ENCODE measurements at regions not wholly inside any gene's neighbourhood (a gene's known extent, or its start where the extent isn't known, plus 50 kb on each side); places are given as distances from the start of the nearest gene placed in this dataset.

DNA sequence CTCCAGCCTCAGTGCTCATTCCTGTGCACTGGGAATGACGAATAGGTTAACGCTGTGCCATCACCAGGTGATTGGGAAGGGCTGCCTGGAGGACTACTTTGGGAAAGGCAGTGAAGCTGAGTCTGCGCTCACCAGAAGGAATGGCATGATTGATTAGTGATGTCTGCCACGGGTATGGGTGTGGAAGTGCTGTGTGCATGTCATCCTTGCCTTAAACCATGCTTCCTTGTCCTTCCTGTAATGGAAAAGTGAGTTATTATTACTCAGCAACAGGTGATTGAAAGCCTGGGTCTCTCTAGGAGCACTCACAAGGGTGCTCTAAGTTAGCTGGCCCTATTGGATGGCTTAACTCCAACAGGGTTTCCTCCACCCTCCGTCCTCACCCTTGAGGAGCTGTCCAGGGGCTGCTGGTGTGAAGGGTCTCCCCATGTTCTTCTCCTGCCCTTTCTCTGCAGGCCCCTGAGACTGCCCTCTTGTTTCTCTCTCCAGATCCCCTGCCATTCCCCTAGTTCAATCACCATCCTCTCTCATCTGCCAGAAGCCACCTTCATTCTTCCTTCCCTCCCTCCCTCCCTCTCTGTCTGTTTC lies 121.9 kb upstream of the NECTIN1 start:
- no peak for DNase-seq

DNA sequence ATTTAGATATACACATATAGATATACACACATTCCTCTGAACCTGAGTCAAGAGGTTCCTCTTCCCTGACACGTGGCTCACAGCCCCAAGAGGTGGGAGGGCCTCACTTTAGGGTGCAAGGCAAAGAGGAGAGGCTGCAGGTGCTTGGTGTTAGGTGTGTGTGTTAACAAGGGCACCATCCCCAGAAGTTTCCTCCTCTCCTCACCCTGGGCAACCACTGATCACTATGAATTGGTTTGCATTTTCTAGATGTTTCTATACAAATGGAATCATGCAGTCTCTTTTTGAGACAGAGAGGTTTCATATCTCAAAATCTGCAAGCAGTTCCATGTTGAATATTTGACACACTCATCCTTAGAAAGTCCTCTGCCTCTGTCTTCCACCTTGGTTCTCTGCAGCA lies 120.9 kb upstream of the NECTIN1 start:
- DNase-seq, result no peak

DNA sequence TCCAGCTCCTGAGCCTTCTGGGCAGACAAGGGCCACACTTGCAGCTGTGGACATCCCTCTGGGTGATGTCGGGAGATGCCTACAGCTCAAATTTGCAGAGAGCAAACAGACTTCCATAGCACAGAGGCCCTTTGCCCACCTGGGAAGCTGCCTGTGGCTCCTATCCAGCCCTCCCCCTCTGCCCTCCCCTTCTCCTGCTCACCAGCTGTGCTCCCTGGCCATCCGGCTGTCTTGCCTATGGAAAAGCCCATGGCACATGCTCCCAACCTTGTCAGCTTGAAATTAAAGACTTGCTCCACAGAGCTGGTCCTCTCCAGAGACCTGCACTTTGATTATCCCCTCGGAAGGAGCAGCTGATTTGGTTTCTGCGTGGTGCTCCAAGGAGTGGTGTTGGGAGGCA lies 118.9 kb upstream of the NECTIN1 start:
- no peak for DNase-seq

- no peak for DNase-seq
Observed at GRCh38 chr11:119846374-119846773, 117.4 kb upstream of the NECTIN1 start.

DNA sequence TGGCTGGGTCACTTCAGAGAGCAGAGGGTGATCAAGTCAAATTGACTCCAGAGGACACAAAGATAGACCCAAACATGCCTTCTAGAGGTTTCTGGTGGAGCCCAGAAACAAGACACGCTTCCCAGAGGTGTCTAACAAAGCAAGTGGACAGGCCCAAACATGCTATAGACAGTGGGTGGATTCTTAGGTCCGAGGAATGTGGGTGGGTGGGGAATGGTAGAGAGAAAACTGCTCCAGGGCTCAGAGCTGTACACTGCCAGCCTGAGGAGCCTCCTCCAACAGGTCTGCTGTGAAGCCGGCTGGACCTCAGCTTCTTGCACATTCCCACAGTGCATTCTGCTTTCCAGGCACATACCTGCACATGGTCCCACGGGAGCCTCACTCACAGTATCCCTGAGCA lies 116.8 kb upstream of the NECTIN1 start:
- peak in 1 of 2 experiments; percentile 77 for DNase-seq

DNA sequence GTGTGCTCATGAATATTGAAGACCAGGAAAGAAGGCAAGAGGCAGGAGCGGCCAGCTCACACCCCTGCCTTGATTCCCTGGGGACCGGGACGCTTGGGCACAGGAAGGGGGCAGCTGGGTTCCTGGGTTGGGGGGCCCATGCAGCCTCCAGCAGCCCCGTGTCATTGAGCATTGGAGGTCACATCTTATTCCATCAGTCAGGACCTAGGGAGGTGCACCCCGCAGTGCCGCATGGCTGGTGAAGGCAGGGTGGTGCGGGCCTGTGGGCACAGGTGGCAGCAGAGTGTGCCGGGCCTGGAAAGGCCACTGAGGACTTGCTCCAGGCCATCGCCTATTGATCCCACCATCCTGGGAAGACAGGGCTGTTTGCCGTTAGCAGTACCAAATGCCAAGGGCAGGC lies 116.3 kb upstream of the NECTIN1 start:
- DNase-seq, result peak in 1 of 2 experiments; percentile 44

GRCh38 chr11:119844808-119845207 lies 115.8 kb upstream of the NECTIN1 start:
- DNase-seq, result peak in 1 of 2 experiments; percentile 44

DNA sequence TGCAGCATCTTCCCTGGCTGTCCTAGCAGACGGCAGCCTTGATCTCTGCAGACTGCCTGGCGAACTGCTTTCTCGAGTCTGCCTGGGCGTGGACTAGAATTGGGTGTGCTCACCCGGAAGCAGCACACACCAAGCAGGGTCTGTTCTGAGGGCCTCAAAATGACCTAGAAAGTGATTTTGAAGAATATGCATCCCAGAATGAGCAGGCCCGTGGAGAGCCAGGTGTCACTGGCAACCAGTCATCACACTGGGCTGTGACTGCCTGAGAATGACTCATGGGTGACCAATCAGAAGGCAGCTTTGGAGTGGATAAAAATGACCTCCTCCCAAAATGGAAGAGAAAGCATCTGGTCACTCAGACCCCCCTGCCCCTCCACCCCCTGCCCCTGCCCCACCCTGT lies 114.9 kb upstream of the NECTIN1 start:
- DNase-seq, result no peak

- DNase-seq, result no peak
Observed at GRCh38 chr11:119842731-119843130, 113.7 kb upstream of the NECTIN1 start.

- peak in 1 of 2 experiments; percentile 39 for DNase-seq
Observed at GRCh38 chr11:119839476-119840133, 110.6 kb upstream of the NECTIN1 start.

GRCh38 chr11:119835753-119836152 lies 106.8 kb upstream of the NECTIN1 start:
- DNase-seq, result no peak

GRCh38 chr11:119832202-119832935 lies 103.4 kb upstream of the NECTIN1 start:
- DNase-seq, result peak; percentile 58 to 86

DNA sequence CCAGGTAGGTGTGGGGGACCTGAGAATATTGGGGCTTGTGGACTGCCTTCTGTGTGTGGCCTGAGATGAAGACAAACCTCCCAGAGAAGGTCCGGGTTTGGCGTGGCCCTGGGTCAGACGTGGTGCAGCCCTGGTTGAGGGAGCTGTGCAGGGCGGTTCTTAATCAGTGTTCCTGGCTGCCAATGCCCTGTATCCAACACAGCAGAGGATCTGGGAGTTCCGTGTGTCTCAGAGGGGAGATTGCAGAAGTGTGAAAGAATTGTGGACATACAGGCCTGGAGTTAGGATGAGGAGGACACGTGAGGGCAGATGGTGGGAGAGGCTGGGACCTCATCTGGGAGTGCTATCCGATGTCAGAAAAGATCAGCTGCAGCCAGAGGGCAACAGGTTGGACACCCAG lies 102.0 kb upstream of the NECTIN1 start:
- DNase-seq, result no peak

GRCh38 chr11:119830400-119830799 lies 101.4 kb upstream of the NECTIN1 start:
- no peak for DNase-seq

GRCh38 chr11:119829402-119829801 lies 100.4 kb upstream of the NECTIN1 start:
- DNase-seq, result no peak

DNA sequence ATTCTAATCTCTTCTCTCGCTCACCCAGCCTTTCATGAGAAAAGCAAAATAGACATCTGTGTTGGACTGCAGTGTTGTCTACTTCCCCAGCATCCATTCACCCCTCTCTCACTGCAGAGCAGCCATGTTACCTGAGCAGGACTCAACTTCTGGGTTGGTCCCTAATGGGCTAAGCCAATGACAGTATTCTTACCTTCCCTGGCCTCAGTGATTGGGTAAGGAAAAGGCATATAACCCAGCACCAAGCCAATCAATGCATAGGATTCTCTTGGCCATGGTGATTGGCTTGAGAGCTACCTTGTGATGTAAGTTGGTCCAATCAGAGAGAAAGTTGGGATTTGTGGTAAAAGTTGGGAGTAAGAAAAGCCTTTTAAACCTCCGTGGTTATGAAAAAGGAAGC lies 99.8 kb upstream of the NECTIN1 start:
- no peak for DNase-seq

DNA sequence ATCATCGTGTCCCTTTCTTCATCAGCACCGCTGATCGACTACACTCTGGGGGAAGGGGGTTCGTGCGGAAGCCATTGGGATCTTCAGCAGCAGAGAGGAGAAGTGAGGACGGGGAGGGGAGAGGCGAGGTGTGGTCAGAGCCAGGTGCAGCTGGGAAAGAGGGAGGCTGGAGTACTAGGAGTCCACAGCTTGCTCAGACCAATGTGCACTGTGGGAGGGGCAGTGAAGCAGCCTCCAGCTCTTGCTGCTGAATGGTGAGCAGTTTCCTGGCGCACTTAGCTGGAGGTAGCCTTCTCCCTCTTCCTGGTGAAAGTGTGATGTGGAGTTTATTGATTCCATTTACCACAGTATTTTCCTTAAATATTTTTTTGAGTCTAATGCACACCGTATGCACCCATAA lies 99.0 kb upstream of the NECTIN1 start:
- no peak for DNase-seq

DNA sequence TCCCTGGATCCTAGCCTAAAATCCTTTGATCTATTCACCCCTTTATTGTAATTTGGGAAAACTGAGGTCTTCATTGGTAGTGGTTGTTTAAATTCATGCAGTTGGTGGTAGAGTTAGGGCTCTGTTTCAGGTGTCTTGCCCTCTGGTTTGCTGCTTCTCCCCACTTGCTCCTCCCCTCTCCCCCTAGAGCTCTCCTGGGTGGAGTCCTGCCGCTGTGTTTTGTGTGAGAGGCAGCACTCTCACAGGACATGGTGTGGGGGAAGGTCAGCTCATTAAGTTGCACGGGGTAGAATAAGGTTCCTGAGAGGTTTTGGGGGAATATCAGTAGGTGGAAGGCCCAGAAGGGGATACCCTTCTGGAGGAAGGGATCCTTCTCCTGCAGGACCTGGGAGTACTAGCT lies 98.1 kb upstream of the NECTIN1 start:
- no peak for DNase-seq

DNA sequence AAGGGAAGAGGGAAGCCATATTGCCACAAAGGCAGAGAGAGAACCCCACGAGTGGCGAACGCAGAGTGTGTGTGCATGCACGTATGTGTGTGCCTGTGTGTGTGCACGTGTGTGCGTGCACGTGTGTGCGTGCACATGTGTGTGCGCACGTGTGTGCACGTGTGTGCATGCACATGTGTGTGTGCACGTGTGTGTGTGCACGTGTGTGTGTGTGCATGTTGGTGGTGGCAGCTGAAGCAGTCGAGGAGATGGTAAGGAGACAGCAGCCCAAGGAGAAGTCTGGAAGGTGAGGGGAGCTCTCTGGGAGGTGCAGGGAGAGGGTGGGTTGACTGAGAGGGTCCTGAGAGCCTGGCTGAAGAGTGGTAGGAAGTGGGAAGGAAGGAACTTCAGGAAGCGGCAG lies 94.1 kb upstream of the NECTIN1 start:
- no peak for DNase-seq

DNA sequence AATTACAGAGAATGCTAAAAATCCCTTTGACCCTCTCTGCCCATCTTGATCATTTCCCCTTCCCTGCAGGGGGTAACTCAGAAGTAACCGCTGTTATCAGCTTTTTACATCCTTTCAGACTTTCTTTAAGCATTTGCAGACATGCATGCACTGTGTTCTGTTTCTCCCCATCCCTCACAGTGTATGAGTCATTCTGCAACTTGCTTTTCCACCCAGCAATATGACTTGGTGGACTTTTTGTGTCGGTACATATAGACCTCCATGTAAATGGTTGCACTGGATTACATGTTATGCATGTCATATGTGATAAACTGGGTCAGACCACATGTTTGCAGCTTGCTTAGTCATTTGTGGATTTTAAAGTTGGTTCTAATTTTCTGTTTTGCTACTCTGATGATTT lies 87.7 kb upstream of the NECTIN1 start:
- no peak for DNase-seq

- no peak for DNase-seq
Observed at GRCh38 chr11:119814766-119815165, 85.8 kb upstream of the NECTIN1 start.

GRCh38 chr11:119810478-119811232 lies 81.7 kb upstream of the NECTIN1 start:
- no peak for DNase-seq

DNA sequence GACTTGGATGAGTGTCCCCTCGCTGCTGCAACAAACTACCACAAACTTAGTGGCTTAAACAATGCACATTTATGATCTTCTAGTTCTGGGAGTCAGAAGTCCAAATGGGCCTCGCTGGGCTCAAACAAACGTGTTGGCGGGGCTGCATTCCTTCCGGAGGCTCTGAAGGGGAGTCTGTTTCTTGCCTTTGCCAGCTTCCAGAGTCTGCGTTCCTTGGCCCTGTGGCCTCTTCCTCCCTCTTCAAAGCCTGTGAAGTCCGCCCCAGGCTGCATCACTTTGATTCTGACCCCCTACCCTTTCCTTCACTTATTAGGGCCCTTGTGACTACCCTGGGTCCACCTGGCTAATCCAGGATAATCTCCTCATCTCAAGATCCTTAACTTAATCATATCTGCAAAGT lies 80.3 kb upstream of the NECTIN1 start:
- no peak for DNase-seq

Data from NCI-H526 (cell line).